ENCODE measurements at regions not wholly inside any gene's neighbourhood (a gene's known extent, or its start where the extent isn't known, plus 50 kb on each side); places are given as distances from the start of the nearest gene placed in this dataset.

DNA sequence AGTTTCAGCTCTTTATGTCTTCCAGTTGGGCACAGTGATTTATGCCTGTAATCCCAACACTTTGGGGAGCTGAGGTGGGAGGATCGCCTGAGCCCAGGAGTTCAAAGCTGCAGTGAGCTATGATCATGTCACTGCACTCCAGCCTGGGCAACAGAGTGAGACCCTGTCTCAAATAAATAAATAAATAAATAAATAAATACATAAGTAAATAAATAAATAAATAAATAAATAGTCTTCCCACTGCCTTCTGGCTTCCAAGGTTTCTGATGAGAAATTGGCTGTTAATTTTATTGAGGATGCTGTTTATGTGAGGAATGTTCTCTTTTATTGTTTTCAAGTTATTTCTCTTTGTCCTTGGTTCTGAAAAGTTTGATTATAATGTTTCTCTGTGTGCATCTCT is 1507.6 kb upstream of the GOT2 start:
- no peak for TF ChIP-seq IRF2 (CRISPR knock-in tag; IDR thresholded peaks at IDR 0.05)
- TF ChIP-seq, protein P1, sequence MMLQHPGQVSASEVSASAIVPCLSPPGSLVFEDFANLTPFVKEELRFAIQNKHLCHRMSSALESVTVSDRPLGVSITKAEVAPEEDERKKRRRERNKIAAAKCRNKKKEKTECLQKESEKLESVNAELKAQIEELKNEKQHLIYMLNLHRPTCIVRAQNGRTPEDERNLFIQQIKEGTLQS (CRISPR knock-in tag; IDR thresholded peaks at IDR 0.05): no peak
- TF ChIP-seq, protein P2, sequence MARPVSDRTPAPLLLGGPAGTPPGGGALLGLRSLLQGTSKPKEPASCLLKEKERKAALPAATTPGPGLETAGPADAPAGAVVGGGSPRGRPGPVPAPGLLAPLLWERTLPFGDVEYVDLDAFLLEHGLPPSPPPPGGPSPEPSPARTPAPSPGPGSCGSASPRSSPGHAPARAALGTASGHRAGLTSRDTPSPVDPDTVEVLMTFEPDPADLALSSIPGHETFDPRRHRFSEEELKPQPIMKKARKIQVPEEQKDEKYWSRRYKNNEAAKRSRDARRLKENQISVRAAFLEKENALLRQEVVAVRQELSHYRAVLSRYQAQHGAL (CRISPR knock-in tag; IDR thresholded peaks at IDR 0.05; ENCODE audit: not compliant biosample characterization): no peak
- TF ChIP-seq ZSCAN30 (CRISPR knock-in tag; IDR thresholded peaks at IDR 0.05): no peak
- no peak for TF ChIP-seq ZNF281 (CRISPR knock-in tag; IDR thresholded peaks at IDR 0.05; ENCODE audit: borderline replicate concordance)
- TF ChIP-seq ZNF292 (CRISPR knock-in tag; IDR thresholded peaks at IDR 0.05; ENCODE audit: borderline replicate concordance, low read depth): no peak
- no peak for TF ChIP-seq ZBTB34 (CRISPR knock-in tag; IDR thresholded peaks at IDR 0.05)
- FAIRE-seq: no peak
- Histone ChIP-seq H3K27me3 (ENCODE audit: control insufficient read depth in 1 of 2, insufficient read depth in 2 of 2, low read length in 2 of 2) (no peaks in the 10 kb centered on the region), H3K4me1 (ENCODE audit: insufficient read depth, low read length) (no peaks in the 10 kb centered on the region), H3K9ac (ENCODE audit: insufficient read depth, low read depth, low read length) (no peak overlapping the region), H2AFZ (ENCODE audit: low read length) (no peak overlapping the region), H3K36me3 (replicated peaks in 1 of 2; ENCODE audit: control insufficient read depth in 1 of 2, insufficient read depth in 2 of 2, low read length in 2 of 2) (no peaks in the 10 kb centered on the region), H3K27ac (ENCODE audit: extremely low read length, insufficient read depth, low read length) (no peak overlapping the region), H4K20me1 (ENCODE audit: insufficient read depth, low read length) (no peaks in the 10 kb centered on the region), H3K4me3 (replicated peaks in 1 of 3; ENCODE audit: insufficient read depth in 1 of 3, low read depth in 2 of 3, low read length in 3 of 3) (no peak overlapping the region), H3K9me3 (ENCODE audit: low read length) (peaks cover 43% of the 10 kb centered on the region), H3K79me2 (ENCODE audit: insufficient read depth, low read length) (no peaks in the 10 kb centered on the region), H3K4me2 (ENCODE audit: low read depth, low read length) (no peak overlapping the region)
- no peak for DNase-seq (ENCODE audit: low spot score)
- no TSS peak for BruUV-seq (replicated peaks)
- in situ Hi-C loops (cut with HindIII; ENCODE audit: extremely low pct_ligation_motif_present, low pct_unique_long_range_greater_than_20kb) (no loop called here), intact Hi-C loops (cut with micrococcal nuclease; ENCODE audit: unreplicated experiment) (no loop called here)
- ATAC-seq: no peak
- WGBS (ENCODE audit: low lambda C conversion rate): 3% methylated on average over 1 of the region's 1 CpG
- ChIA-PET POLR2A (no interaction called here), CTCF (ENCODE audit: low intra/inter-chr PET ratio, low total read pairs) (no interaction called here)

Measured in HepG2 (cell line).